DMS79 treated with DMSO at 0.1 percent for 48 hours (cell line): ENCODE measurements at regions not wholly inside any gene's neighbourhood (a gene's known extent, or its start where the extent isn't known, plus 50 kb on each side); places are given as distances from the start of the nearest gene placed in this dataset.

ENCODE experiments used
- DNase-seq: peaks from one replicate; lab custom pipeline; 2025; lab: John Stamatoyannopoulos, UW

DNA sequence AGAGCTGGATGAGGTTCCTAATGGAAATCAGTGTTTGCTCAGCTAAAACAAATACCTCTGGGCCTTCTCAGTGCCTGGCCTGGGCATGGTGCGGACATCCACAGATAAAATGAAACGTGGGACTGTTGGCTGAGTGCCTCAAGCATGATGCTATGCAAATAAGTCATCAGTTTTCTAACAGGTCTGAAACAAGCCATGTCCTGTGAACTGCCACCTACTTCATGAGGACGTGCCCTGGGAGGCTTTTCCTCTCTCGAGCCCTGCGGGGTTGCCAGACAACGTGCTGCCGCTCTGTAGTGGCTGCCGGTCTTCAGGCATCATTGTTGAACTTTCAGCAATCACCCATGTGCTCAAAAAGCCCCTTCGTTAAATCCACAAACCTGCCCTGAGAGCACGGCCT is 240.4 kb upstream of the IRX2 start:
- no peak for DNase-seq

DNA sequence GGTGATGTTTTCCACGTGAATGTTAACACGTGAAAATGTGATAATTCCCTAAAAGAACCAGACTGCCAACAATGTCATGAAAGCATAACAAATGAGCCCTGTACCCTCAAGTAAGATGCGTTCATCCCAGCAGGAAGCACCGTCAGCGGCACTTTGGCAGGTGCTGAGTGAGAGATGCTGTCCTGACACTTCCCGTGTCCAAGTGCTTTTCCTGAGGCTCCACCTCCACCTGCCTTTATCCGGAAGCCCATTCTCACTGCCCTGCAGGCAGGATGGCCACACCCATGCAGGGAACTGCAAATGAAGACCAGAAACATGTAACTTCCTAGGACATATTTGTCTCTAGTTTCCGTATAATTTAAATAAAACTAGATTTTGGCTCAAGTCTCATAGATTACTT is 238.0 kb upstream of the IRX2 start:
- no peak for DNase-seq

DNA sequence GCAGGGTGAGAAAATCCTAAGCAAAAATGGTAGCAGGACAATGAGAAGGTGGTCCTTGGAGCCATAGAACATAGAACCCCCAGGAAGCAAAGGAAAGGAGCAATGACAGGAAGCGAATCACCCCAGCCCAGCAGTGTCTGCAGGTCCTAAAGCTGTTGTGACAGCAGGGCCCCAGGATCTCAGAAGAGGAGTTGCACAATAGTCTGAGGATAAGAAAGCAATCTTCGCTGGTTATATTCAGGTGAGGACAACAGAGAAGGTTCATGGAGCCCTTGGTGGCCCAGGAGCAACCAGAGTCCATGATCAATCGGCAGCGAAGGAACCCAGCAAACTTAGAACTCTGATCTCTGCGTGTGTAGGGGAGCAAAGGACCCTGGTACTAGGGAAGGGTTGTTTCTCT is 234.8 kb upstream of the IRX2 start:
- DNase-seq, result no peak

- DNase-seq, result no peak
Measured at GRCh38 chr5:2985718-2986117, 234.2 kb upstream of the IRX2 start.

DNA sequence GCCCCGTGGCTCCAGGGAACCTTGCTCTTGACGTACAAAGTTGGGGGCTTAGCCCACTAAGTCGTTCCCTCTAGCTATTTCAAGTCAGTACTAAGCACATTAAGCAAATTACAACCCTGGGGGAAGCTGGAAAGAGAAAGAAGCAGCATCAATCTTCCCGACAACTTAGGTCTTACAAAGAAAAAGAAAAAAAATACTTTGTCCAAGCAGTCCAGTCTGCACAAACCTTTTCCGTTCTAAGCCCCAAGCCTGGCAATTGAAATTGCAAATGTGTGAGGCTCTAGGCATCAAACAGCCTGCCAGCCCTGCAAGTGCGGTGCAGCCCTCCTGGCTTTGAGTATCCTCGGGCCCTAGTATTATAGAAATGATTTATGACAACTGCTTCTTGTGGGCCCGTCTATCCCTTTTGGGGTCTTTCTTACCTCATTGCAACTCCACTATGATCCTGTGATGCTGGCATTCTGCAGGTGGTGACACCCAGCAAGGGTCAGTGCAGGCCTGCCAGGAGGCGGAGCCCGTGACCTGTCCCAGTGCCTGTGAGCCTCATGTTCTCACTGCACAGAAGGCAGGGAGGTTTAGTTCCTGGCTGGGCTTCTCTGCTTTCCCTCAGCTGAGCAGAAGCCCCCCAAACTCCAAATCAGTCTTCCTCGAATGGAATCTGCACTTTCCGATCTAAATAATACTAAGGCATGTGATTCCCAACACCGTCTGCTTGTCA is 232.3 kb upstream of the IRX2 start:
- no peak for DNase-seq

DNA sequence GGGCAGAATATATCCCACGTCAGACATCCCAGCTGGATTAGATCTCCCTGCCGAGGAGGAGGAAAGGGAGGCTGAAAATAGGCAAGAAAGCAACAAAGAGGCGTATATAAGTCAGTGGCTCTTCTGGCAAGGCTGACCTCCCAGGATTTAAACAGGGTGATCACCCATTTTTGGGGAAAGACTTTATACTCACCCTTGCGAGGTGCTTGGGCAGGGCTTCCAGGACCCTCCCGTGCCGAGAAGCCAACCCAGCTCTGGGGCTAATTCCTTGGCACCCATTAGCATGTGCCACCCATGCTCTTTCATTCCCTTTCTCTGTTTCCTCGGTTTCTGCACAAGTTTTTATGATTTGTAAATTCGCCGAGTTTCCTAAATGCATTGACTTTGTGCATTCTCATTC is 230.2 kb upstream of the IRX2 start:
- DNase-seq, result no peak

GRCh38 chr5:2981035-2981434 is 229.6 kb upstream of the IRX2 start:
- DNase-seq, result no peak

DNA sequence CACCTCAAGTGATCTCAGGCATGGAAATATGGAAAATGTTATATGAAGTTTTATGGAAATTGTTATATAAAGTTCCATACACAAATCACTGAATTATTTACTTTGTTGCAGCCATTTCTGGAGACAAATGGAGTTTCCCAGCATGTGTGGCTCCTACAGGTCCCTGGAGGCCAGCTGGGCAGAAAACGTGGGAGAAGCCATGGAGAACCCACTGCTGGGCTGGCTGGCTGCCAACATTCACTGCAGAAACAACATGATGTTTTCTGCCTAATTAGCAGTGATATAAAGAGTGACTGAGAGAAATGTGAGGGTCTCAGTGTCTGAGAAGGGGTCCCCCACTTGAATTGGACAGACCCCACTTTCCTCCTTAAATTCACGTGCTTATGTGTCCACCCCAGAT is 208.8 kb upstream of the IRX2 start:
- DNase-seq, result no peak

- no peak for DNase-seq
Measured at GRCh38 chr5:2958976-2959375, 207.5 kb upstream of the IRX2 start.

DNA sequence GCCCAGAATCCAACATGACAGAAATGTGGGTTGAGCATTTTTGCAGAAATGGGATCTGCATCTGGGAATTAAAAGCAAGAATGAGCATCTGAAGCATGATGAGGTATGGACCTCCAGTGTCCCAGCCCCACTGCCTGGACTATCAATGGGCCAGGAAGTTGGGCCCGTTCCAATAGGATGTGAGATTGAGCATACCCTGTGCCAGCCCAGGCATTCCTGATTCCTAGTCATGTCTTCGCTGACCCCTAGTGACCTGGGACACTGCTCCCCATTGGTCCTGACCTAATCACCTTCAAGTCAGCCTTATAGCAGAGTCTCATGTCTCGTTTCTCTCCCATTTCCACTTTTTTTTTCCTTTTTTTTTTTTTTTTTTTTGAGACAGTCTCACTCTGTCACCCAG is 197.4 kb upstream of the IRX2 start:
- DNase-seq, result no peak

DNA sequence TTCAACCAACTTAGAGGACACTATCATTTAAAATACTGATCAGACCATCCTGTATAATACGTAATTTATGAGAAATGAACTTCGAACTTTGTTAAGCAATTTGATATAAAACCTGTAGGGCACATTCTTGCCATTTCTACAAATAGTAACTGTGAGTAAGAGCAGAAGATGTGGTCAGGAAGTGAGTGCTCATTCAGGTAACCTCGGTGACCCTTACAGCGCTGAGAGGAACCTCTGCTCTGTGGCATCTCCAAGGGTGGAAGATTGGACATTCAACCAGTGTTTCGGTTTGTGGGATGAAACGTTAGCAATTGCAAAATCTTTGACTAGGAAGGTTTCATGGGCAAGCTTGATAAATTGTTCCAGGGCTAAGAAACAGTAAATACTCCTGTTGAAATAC is 194.8 kb upstream of the IRX2 start:
- DNase-seq, result no peak

DNA sequence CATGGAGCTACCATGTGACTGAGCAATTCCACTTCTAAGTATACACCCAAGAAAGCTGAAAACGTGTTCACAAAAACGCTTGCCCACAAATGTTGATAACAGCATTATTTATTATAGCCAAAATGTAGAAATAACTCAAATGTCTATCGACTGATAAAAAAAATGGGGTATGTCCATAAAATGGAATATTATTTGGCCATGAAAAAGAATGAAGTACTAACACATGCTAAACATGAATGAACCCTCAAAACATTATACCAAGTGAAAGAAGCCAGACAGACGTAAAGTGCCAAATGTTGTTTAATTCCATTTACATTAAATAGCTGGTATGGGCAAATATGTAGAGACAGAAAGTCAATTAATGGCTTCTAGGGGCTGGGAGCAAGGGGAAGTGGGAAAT is 184.9 kb upstream of the IRX2 start:
- no peak for DNase-seq

GRCh38 chr5:2929779-2930178 is 178.3 kb upstream of the IRX2 start:
- DNase-seq, result no peak

DNA sequence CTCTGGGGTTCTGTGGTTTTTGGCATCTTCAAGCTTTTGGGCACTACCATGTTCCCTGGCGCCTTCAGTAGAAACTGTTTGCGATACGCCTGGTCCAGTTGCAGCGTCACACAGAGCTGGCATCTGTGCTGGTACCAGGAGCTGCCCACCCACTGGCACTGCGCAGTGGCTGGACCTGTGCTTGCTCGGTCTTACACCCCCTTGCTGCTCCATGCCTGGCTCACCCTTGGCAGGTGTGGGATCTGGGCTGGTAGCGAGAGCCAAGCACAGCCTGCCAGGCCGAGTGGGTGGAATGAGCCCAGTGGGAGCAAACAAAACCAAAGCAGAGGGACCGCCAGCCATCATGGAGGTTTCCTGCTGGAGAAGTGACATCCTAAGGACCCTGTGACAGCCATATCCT is 170.2 kb upstream of the IRX2 start:
- no peak for DNase-seq

DNA sequence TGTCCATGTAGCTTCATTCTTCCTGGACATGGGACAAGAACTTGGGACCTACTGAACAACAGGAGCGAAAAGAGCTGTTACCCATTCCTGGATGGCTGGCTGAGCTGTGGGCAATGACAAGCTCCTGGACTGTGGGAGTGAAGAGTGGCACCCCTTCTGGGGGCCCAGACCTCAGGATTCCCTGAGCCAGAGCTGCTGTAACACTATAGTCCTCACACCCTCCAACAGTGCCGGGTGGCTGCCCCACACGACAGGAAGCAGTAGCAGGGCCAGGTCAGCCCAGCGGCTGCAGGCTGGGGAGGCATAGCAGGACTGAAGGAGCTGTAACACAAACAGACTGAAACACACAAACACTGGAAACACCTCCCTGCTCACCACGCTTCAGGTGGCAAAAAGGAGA is 169.7 kb upstream of the IRX2 start:
- no peak for DNase-seq

- no peak for DNase-seq
Measured at GRCh38 chr5:2920312-2920711, 168.8 kb upstream of the IRX2 start.

DNA sequence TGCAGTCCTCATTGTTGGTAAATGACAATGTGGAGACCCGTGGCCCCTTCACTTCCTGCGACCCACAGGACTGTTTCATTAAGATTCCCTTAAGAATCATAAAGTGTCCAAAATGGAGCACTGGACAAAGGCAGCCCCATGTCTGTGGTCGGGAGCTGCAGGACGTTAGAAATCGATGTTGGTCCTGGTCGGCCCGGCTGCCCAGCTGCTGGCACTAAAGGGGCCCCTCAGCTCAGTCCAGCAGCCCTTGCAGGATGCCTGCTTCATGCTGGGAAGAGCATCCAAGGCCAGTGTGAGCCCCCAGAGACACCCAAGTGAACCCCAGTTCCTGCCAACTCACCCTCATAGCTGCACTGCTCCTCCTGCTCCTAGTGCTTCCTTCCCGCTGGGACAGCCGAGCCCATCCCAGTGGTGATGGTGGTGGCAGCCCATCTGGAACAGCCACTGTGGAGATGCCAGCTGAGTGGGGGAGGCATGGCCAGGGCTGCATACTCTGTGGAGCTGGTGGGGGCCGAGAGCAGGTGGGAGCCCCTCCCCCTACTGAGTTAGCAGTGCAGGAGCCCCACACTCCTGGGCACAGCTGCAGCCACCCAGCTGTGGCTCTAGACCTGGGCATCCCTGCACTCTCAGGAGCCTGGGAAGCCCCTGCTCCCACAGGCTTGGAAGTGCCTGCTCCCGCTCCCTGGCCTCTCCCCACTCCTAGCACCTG is 168.0 kb upstream of the IRX2 start:
- DNase-seq, result no peak

- DNase-seq, result no peak
Measured at GRCh38 chr5:2917524-2917923, 166.0 kb upstream of the IRX2 start.

DNA sequence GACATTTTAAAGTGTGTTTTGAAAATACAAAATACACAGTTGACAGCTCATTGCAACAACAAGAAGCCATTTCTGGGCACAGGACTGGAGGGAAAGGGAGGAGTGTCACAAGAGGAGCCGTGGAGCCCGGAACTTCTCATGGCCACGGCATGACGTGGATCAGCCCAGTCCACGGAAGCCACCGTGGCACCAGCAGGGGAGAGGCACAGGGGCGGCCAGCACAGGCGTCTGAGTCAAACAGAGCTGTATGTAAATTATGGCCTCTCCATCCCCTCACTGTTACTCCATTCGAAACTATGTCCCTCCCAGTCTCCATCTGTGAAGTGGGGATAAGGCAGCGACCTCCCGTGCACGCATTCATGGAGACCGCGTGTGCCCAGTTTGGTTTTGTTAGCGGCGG is 165.6 kb upstream of the IRX2 start:
- no peak for DNase-seq

DNA sequence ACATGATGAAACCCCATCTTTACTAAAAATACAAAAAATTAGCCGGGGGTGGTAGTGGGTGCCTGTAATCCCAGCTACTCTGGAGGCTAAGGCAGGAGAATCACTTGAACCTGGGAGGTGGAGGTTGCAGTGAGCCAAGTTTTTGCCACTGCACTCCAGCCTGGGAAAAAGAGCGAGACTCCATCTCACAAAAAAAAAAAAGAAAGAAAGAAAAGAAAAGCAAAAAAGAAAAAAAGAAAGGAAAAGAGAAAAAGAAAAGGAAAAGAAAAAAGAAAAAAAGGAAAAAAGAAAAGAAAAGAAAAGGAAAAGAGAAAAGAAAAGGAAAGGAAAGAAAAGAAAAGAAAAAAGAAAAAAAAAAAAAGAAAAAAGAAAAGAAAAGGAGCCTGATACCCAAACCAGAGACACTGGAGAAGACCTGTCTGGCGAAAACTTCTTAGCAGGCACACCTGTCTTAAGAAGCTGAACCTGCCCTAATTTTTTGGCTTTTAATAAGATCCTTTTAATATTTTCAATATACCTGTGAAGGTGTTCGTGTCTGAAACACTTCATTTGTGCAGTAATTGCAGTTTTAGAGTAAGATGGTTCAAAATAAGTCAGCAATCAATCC is 164.7 kb upstream of the IRX2 start:
- no peak for DNase-seq

- DNase-seq, result no peak
Measured at GRCh38 chr5:2914981-2915484, 163.6 kb upstream of the IRX2 start.

DNA sequence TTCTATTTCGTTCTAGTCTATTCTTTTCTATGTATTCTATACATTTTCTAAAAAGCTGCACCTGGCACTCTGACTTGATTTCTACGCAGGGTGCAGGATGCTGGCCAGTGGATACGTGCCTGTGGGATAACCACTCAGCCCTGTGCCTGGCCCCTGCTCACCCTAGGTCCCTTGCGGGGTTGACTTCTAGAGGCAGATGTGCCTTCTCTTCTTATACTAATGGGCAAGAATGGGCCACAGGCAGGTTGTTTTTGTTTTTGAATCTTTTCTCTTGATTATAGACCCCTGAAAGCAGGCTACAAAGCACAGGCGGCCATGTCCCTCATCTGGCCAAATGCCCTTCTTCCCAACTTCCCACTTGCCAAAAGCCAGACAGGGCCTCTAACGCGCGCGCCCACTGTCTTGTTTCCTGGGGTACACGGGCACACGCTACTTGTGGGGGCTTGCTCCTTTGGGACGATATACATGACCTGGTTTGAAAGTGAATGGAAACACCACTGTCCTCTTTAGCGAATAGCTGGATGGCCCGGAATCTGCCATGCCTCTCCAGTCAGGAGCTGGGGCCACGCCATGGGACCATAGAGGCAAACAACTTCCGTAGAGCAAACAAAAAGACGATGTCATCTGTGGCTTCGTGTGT is 162.7 kb upstream of the IRX2 start:
- no peak for DNase-seq

GRCh38 chr5:2913281-2913680 is 161.8 kb upstream of the IRX2 start:
- DNase-seq, result no peak
